SK-N-MC (cell line): ENCODE measurements at regions not wholly inside any gene's neighbourhood (a gene's known extent, or its start where the extent isn't known, plus 50 kb on each side); places are given as distances from the start of the nearest gene placed in this dataset.
A peak's percentile ranks its signal among the peaks of the same experiment; 100 is the strongest.

Experiments
- DNase-seq: peaks from one replicate; pipeline ENCODE4 v3.0.0-alpha.2; 2011; ENCODE audit warnings: low read depth, low spot score
- H3K27ac ChIP-seq: fragments of 200-600 bp; sonication (generic); 2 replicates; pipeline ENCODE4 v1.5.1; 2016; ENCODE audit warnings: mixed run types
- H3K36me3 ChIP-seq: fragments of 200-600 bp; sonication (generic); 2 replicates; pipeline ENCODE4 v1.6.1; 2017; ENCODE audit warnings: antibody characterized with exemption, low read length, mixed read lengths; ENCODE audit not compliant: insufficient read depth
- H3K4me3 ChIP-seq: fragments of 200-600 bp; sonication (generic); 2 replicates; pipeline ENCODE4 v1.5.1; 2016
- H3K9ac ChIP-seq: fragments of 200-600 bp; sonication (generic); 2 replicates; pipeline ENCODE4 v1.8.0; 2017; ENCODE audit warnings: mixed run types, mixed read lengths; ENCODE audit not compliant: insufficient read length
- H3K9me3 ChIP-seq: fragments of 200-600 bp; sonication (generic); 2 replicates; pipeline ENCODE4 v1.6.1; 2017; ENCODE audit warnings: low read depth, mild to moderate bottlenecking, antibody characterized with exemption, low read length, moderate library complexity, mixed read lengths
- EZH2 ChIP-seq: fragments of 200-600 bp; sonication (generic); IDR thresholded peaks from one replicate; pipeline ENCODE4 v1.6.1; 2017; ENCODE audit warnings: antibody characterized with exemption
- FOXP2 ChIP-seq: optimal IDR thresholded peaks from 2 replicates; pipeline ENCODE3; 2011; ENCODE audit warnings: mild to moderate bottlenecking, moderate library complexity; ENCODE audit not compliant: insufficient read depth; ENCODE audit errors: extremely low read length, control extremely low read depth
- POLR2AphosphoS5 ChIP-seq: IDR thresholded peaks from 2 replicates; pipeline ENCODE4 v1.6.1; 2012; ENCODE audit warnings: mild to moderate bottlenecking, low read depth, low read length, borderline replicate concordance

DNA sequence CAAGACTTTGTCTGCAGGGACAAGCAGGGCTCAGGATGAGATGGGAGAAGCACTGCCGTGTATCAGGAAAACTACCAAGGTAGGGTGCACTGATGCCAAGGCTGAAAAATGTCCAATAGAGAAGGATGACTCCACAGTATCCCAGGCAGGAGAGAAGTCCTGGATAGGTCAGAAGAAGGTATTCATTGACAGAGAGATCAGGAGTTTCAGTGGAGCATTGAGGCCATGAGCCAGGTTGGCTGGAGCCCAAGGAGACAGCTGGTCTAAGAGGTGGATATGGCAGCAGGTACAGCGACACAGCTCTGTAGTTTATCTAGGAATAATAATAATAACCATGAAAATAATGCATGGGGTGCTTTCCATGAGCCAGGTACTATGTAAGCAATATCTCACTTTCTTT, 180.9 kb downstream of the EXOC5 start:
- Histone ChIP-seq H3K9me3 (no peaks in the 10 kb centered on the region), H3K4me3 (no peak overlapping the region), H3K36me3 (no peaks in the 10 kb centered on the region), H3K9ac (no peak overlapping the region), H3K27ac (no peak overlapping the region)
- TF ChIP-seq POLR2AphosphoS5 (no peak), FOXP2 (no peak), EZH2 (no peak)
- no peak for DNase-seq

DNA sequence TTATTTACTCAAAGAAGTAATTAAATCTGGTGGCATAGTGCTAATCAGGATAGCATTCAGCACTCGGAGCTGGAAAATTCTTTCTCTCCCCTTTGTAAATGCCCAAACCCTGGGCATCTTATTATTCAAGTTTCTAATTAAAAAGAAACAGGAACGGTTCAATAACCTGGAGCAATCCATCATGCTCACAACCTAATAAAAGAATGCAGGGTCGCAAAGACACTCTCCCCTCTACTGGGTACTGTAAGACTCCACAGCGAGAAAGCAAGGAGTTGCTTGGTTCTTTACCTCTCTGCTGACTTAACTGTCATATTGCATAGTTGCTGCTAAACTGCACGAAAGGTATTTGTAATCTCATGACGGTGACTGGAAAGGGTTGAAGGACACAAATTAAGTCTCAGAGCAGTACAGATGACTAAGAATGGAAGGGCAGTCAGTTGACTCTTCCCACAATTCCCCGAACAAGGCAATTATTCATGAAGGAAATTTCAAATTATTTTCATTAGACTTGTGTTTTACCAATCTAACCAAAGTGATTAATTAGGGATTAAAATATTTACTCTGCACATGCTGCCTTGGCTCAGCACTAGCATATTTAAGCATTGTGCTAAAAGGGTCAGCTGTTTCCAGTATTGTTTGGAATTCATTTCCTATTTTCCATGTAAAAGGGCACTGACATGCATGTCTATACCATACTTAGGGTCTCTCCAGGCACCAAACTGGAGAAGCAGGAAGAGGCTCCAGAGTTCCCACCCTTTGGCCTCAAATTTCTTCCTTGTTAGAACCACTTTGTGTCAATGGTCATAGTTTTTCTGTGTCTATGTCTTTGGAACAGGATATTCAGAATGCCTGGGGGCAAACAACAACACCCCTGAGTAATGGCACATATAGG, 182.2 kb downstream of the EXOC5 start:
- Histone ChIP-seq H3K36me3 (no peaks in the 10 kb centered on the region), H3K9me3 (no peaks in the 10 kb centered on the region), H3K27ac (no peak overlapping the region), H3K9ac (no peak overlapping the region), H3K4me3 (no peak overlapping the region)
- no peak for TF ChIP-seq POLR2AphosphoS5
- TF ChIP-seq FOXP2 = no peak
- no peak for TF ChIP-seq EZH2
- DNase-seq = no peak

DNA sequence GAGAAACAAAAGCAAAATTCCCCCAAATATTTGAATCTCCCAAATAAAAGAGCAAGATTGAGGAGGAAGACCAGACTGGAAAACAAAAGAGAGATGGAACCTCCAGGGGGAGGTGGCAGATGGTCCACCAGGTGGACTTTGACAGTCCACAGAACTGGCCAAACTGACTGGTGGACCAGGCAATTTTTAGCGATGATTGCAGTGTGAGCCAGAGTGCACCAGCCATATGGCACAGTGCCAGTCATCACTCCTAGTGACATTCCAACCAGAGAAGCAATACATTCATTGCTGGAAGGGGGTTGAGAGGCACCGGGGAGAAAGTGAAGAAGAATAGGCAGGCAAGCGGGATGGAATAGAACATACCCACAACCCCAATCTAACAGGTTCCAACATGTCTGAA, 182.9 kb downstream of the EXOC5 start:
- no peak overlapping the region for H3K4me3 ChIP-seq
- H3K36me3 ChIP-seq = no peaks in the 10 kb centered on the region
- H3K9me3 ChIP-seq = no peaks in the 10 kb centered on the region
- no peak for DNase-seq
- H3K9ac ChIP-seq = no peak overlapping the region
- TF ChIP-seq EZH2 (no peak), FOXP2 (no peak), POLR2AphosphoS5 (no peak)
- no peak overlapping the region for H3K27ac ChIP-seq

DNA sequence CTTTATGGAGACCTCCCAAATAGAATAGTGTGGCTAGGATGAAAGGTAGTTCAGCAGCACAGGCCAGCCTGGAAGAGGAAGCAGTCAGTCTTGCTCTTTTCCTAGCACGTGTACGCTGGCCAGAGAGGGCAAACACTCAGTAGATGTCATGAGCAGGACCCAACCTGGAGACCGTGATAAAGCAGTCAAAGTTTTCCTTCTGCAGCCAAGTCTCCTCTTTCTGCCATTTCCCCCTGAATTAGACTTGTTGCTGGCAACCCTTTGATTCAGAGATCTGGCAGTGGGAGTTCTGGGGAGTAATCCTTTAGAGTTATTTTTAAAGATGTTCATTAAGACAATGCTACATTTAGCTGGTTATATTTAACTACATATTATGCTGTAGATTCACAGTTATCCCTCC, 183.7 kb downstream of the EXOC5 start:
- H3K27ac ChIP-seq = no peak overlapping the region
- H3K9me3 ChIP-seq = no peaks in the 10 kb centered on the region
- H3K9ac ChIP-seq = no peak overlapping the region
- DNase-seq = no peak
- no peak for TF ChIP-seq FOXP2
- TF ChIP-seq EZH2 = no peak
- TF ChIP-seq POLR2AphosphoS5 = no peak
- H3K4me3 ChIP-seq = no peak overlapping the region
- no peaks in the 10 kb centered on the region for H3K36me3 ChIP-seq

DNA sequence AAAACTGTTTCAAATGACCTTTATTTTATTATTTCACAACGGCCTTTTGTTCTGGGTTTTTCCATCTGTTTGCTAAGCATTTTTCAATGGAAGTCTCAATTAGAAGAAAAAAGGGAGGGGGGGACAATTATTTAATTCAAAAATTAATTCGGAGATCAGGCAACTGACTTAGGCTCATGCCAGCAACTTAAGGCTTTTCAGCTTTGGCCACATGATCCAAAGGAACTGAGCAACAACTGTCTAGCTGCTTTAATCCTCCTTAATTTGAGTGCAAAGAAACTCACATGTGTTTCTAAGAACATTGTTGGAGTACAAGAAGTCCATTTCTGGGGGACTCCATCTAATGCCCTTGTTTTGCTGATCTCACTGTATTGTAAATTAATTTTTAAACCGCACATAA, 188.0 kb downstream of the EXOC5 start:
- Histone ChIP-seq H3K4me3 (no peak overlapping the region), H3K9ac (no peak overlapping the region), H3K9me3 (no peaks in the 10 kb centered on the region), H3K27ac (no peak overlapping the region), H3K36me3 (no peaks in the 10 kb centered on the region)
- DNase-seq = no peak
- TF ChIP-seq EZH2 = no peak
- no peak for TF ChIP-seq POLR2AphosphoS5
- TF ChIP-seq FOXP2 = no peak

DNA sequence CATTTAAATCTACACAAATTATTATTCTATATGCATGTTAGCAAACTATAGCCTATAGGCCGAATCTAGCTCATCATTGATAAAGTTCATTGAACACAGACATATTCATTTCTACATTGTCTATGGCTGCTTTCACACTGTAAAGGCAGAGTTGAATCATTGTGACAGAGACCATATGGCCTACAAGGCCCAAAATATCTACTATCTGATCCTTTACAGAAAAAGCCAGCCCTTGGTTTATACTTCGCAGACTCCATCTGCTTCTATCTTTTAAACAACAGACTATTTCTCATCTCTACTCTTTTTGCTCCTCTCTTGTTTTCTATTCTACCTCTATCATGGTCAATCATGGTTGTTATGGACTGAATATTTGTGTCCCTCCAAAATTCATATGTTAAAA, 190.7 kb downstream of the EXOC5 start:
- Histone ChIP-seq H3K9ac (no peak overlapping the region), H3K27ac (no peak overlapping the region), H3K36me3 (no peaks in the 10 kb centered on the region), H3K4me3 (no peak overlapping the region), H3K9me3 (no peaks in the 10 kb centered on the region)
- TF ChIP-seq EZH2 = no peak
- TF ChIP-seq FOXP2 = no peak
- no peak for TF ChIP-seq POLR2AphosphoS5
- no peak for DNase-seq

DNA sequence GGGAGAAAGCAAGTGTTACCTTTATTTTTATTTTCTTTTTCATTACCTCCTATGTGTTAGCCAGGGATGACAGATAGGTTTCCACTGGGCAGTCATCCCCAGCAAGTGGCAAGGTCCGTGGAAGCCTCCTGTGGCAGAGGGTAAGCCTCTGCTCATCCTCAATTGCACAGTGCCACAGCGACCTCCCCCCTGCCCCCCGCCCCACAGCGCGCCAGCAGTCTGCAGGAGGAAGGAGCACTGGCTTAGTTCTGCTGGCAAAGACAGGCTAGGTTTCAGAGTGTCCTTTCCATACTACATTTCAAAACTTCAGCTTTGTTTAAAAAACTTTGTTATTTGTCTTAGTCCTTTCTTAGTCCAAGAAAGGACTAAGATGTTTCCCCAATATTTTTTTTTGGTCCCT, 194.7 kb downstream of the EXOC5 start:
- no peaks in the 10 kb centered on the region for H3K36me3 ChIP-seq
- no peak overlapping the region for H3K27ac ChIP-seq
- no peak overlapping the region for H3K9ac ChIP-seq
- no peak overlapping the region for H3K4me3 ChIP-seq
- DNase-seq = no peak
- TF ChIP-seq POLR2AphosphoS5 = no peak
- TF ChIP-seq EZH2 = no peak
- no peak for TF ChIP-seq FOXP2
- no peaks in the 10 kb centered on the region for H3K9me3 ChIP-seq

- no peak overlapping the region for H3K9ac ChIP-seq
- peak overlapping the region; percentile 60 for H3K27ac ChIP-seq
- H3K4me3 ChIP-seq = peak overlapping the region; percentile 42; the same call in 1 of the 2 replicates
- TF ChIP-seq POLR2AphosphoS5 (no peak), FOXP2 (no peak), EZH2 (no peak)
- H3K36me3 ChIP-seq = no peaks in the 10 kb centered on the region
- no peaks in the 10 kb centered on the region for H3K9me3 ChIP-seq
- peak; percentile 47 for DNase-seq
Observed at GRCh38 chr14:57071639-57072038, 197.1 kb downstream of the EXOC5 start.
